Spinal cord (tissue), 9 donors: ENCODE measurements at regions not wholly inside any gene's neighbourhood (a gene's known extent, or its start where the extent isn't known, plus 50 kb on each side); places are given as distances from the start of the nearest gene placed in this dataset.

ENCODE experiments used
- DNase-seq, 6 donors: peaks; one replicate each; pipeline versions ENCODE4 v3.0.0 to v3.0.0-alpha.2; 2013 to 2015; ENCODE audit warnings: low spot score in 6 of 6, low read depth in 4 of 6
- H3K27ac ChIP-seq: one replicate; pipeline ENCODE4 v1.5.1; 2013; ENCODE audit warnings: low read depth, low read length, control low read depth
- H3K27me3 ChIP-seq: one replicate; pipeline ENCODE4 v1.6.1; 2013; ENCODE audit warnings: low read length; ENCODE audit not compliant: control insufficient read depth, insufficient read depth
- H3K36me3 ChIP-seq: one replicate; pipeline ENCODE4 v1.6.1; 2013; ENCODE audit warnings: low read length; ENCODE audit not compliant: control insufficient read depth, insufficient read depth
- H3K4me1 ChIP-seq: one replicate; pipeline ENCODE4 v1.6.1; 2013; ENCODE audit warnings: low read length; ENCODE audit not compliant: control insufficient read depth, insufficient read depth
- H3K4me3 ChIP-seq: one replicate; pipeline ENCODE4 v1.5.1; 2013; ENCODE audit warnings: low read depth, low read length, control low read depth
- H3K9me3 ChIP-seq: one replicate; pipeline ENCODE4 v1.6.1; 2013; ENCODE audit warnings: low read length; ENCODE audit not compliant: control insufficient read depth, insufficient read depth
- WGBS: methylation state at CpG from one replicate; pipeline ENCODE4 v1.1.5; 2013; ENCODE audit warnings: missing lambda C conversion rate; ENCODE audit not compliant: insufficient coverage; 5-methylcytosine and 5-hydroxymethylcytosine counted together
- donor health status: healthy.

- Histone ChIP-seq H3K9me3 (no peaks in the 10 kb centered on the region), H3K27ac (no peak overlapping the region), H3K4me1 (peaks cover 31% of the 10 kb centered on the region), H3K4me3 (no peak overlapping the region), H3K27me3 (no peaks in the 10 kb centered on the region), H3K36me3 (no peaks in the 10 kb centered on the region)
- no peak for DNase-seq
These were observed 210.8 kb downstream of the RPLP1 start for GRCh38 chr15:69663441-69663840.

GRCh38 chr15:69663982-69664381 lies 211.4 kb downstream of the RPLP1 start:
- DNase-seq = peak in 1 of 6 donors; percentile 28
- no peaks in the 10 kb centered on the region for H3K9me3 ChIP-seq
- H3K27me3 ChIP-seq = no peaks in the 10 kb centered on the region

GRCh38 chr15:69664572-69665571 lies 212.3 kb downstream of the RPLP1 start:
- H3K4me1 ChIP-seq = peaks cover 31% of the 10 kb centered on the region
- DNase-seq = peak in 3 of 6 donors; percentile 12 to 92 (median 91)
- H3K36me3 ChIP-seq = no peaks in the 10 kb centered on the region

More at GRCh38 chr15:69663982-69664381, 211.4 kb downstream of the RPLP1 start:
- Histone ChIP-seq H3K4me1 (peaks cover 31% of the 10 kb centered on the region), H3K27ac (no peak overlapping the region), H3K4me3 (no peak overlapping the region), H3K36me3 (no peaks in the 10 kb centered on the region)
- WGBS = 86% methylated on average over 2 of the region's 3 CpGs

GRCh38 chr15:69665641-69666111 lies 213.1 kb downstream of the RPLP1 start:
- DNase-seq = peak in 1 of 6 donors; percentile 31
- 31% methylated on average over 8 of the region's 10 CpGs for WGBS
- no peak overlapping the region for H3K27ac ChIP-seq
- H3K36me3 ChIP-seq = no peaks in the 10 kb centered on the region
- H3K9me3 ChIP-seq = no peaks in the 10 kb centered on the region
- H3K4me1 ChIP-seq = peaks cover 31% of the 10 kb centered on the region
- H3K27me3 ChIP-seq = no peaks in the 10 kb centered on the region
- H3K4me3 ChIP-seq = no peak overlapping the region

More at GRCh38 chr15:69664572-69665571, 212.3 kb downstream of the RPLP1 start:
- no peaks in the 10 kb centered on the region for H3K27me3 ChIP-seq
- 33% methylated on average over 17 of the region's 28 CpGs for WGBS
- no peaks in the 10 kb centered on the region for H3K9me3 ChIP-seq
- no peak overlapping the region for H3K4me3 ChIP-seq
- no peak overlapping the region for H3K27ac ChIP-seq

- WGBS = 83% methylated on average over 3 of the region's 10 CpGs
- peak in 2 of 6 donors; percentile 18 to 26 for DNase-seq
- Histone ChIP-seq H3K4me1 (peaks cover 31% of the 10 kb centered on the region), H3K27me3 (no peaks in the 10 kb centered on the region), H3K4me3 (no peak overlapping the region), H3K36me3 (no peaks in the 10 kb centered on the region), H3K9me3 (no peaks in the 10 kb centered on the region), H3K27ac (no peak overlapping the region)
These were observed 213.8 kb downstream of the RPLP1 start for GRCh38 chr15:69666441-69666882.

- no peaks in the 10 kb centered on the region for H3K9me3 ChIP-seq
- H3K4me3 ChIP-seq = no peak overlapping the region
- 86% methylated on average over 1 of the region's 19 CpGs for WGBS
- H3K27me3 ChIP-seq = no peaks in the 10 kb centered on the region
- no peaks in the 10 kb centered on the region for H3K36me3 ChIP-seq
- H3K4me1 ChIP-seq = peaks cover 31% of the 10 kb centered on the region
- DNase-seq = peak in 1 of 6 donors; percentile 10
- no peak overlapping the region for H3K27ac ChIP-seq
These were observed 214.5 kb downstream of the RPLP1 start for GRCh38 chr15:69666921-69667811.

GRCh38 chr15:69668039-69668705 lies 215.6 kb downstream of the RPLP1 start:
- H3K27ac ChIP-seq = no peak overlapping the region
- WGBS = 80% methylated on average over 4 of the region's 6 CpGs
- no peaks in the 10 kb centered on the region for H3K9me3 ChIP-seq

GRCh38 chr15:69668963-69669362 lies 216.3 kb downstream of the RPLP1 start:
- Histone ChIP-seq H3K27ac (no peak overlapping the region), H3K9me3 (no peaks in the 10 kb centered on the region), H3K4me3 (no peak overlapping the region), H3K36me3 (no peaks in the 10 kb centered on the region), H3K27me3 (no peaks in the 10 kb centered on the region), H3K4me1 (peaks cover 31% of the 10 kb centered on the region)
- 82% methylated on average over 4 of the region's 4 CpGs for WGBS
- DNase-seq = no peak

More at GRCh38 chr15:69668039-69668705, 215.6 kb downstream of the RPLP1 start:
- no peaks in the 10 kb centered on the region for H3K27me3 ChIP-seq
- H3K4me1 ChIP-seq = peaks cover 31% of the 10 kb centered on the region
- DNase-seq = peak in 2 of 6 donors; percentile 13 to 55
- H3K4me3 ChIP-seq = no peak overlapping the region
- no peaks in the 10 kb centered on the region for H3K36me3 ChIP-seq

GRCh38 chr15:69669446-69669845 lies 216.8 kb downstream of the RPLP1 start:
- H3K27me3 ChIP-seq = no peaks in the 10 kb centered on the region
- 67% methylated on average over 1 of the region's 3 CpGs for WGBS
- DNase-seq = no peak
- H3K36me3 ChIP-seq = no peaks in the 10 kb centered on the region
- H3K27ac ChIP-seq = no peak overlapping the region
- H3K4me3 ChIP-seq = no peak overlapping the region
- peaks cover 27% of the 10 kb centered on the region for H3K4me1 ChIP-seq
- H3K9me3 ChIP-seq = no peaks in the 10 kb centered on the region
